Upper lobe of right lung (tissue), 1 donor: ENCODE measurements at regions not wholly inside any gene's neighbourhood (a gene's known extent, or its start where the extent isn't known, plus 50 kb on each side); places are given as distances from the start of the nearest gene placed in this dataset.

Experiments used
- ATAC-seq: fragments of 200-7000 bp; cut with Tn5 transposase; one replicate; pipeline ENCODE4 v1.9.1; 2020; ENCODE audit warnings: mild to moderate bottlenecking, moderate library complexity
- DNase-seq: peaks from one replicate; pipeline ENCODE4 v3.0.0-alpha.2; 2020
- H3K27ac ChIP-seq: fragments of 200-600 bp; one replicate; pipeline ENCODE4 v1.8.0; 2022
- H3K27me3 ChIP-seq: fragments of 200-600 bp; one replicate; pipeline ENCODE4 v1.8.0; 2022; ENCODE audit warnings: mild to moderate bottlenecking
- H3K36me3 ChIP-seq: fragments of 200-600 bp; one replicate; pipeline ENCODE4 v1.8.0; 2022
- H3K4me1 ChIP-seq: fragments of 200-600 bp; one replicate; pipeline ENCODE4 v1.8.0; 2022
- H3K4me3 ChIP-seq: fragments of 200-600 bp; one replicate; pipeline ENCODE4 v1.8.0; 2022; ENCODE audit warnings: mild to moderate bottlenecking
- H3K9me3 ChIP-seq: fragments of 200-600 bp; one replicate; pipeline ENCODE4 v1.8.0; 2022
- intact Hi-C: fragments of 100-400 bp; cut with DNase I; formaldehyde crosslinking; loops from one replicate; pipeline ENCODE4 v1.11.0; 2022
- TF ChIP-seq, protein P1 (sequence below): fragments of 200-600 bp; IDR thresholded peaks from one replicate; pipeline ENCODE4 v1.8.0; 2022; ENCODE audit warnings: antibody characterized with exemption
- donor health status: DM: no; HTN: yes; CAD: no; lungs with severe emphysema.

GRCh38 chr13:37216331-37216730, 110.9 kb upstream of the CSNK1A1L start:
- intact Hi-C loops: no loop called here
- H3K9me3 ChIP-seq: no peaks in the 10 kb centered on the region
- no peaks in the 10 kb centered on the region for H3K36me3 ChIP-seq
- DNase-seq (no peak), ATAC-seq (no peak)
- H3K4me1 ChIP-seq: no peaks in the 10 kb centered on the region
- no peak overlapping the region for H3K4me3 ChIP-seq
- no peaks in the 10 kb centered on the region for H3K27me3 ChIP-seq
- no peak overlapping the region for H3K27ac ChIP-seq
- TF ChIP-seq, protein P1, sequence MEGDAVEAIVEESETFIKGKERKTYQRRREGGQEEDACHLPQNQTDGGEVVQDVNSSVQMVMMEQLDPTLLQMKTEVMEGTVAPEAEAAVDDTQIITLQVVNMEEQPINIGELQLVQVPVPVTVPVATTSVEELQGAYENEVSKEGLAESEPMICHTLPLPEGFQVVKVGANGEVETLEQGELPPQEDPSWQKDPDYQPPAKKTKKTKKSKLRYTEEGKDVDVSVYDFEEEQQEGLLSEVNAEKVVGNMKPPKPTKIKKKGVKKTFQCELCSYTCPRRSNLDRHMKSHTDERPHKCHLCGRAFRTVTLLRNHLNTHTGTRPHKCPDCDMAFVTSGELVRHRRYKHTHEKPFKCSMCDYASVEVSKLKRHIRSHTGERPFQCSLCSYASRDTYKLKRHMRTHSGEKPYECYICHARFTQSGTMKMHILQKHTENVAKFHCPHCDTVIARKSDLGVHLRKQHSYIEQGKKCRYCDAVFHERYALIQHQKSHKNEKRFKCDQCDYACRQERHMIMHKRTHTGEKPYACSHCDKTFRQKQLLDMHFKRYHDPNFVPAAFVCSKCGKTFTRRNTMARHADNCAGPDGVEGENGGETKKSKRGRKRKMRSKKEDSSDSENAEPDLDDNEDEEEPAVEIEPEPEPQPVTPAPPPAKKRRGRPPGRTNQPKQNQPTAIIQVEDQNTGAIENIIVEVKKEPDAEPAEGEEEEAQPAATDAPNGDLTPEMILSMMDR: no peak

DNA sequence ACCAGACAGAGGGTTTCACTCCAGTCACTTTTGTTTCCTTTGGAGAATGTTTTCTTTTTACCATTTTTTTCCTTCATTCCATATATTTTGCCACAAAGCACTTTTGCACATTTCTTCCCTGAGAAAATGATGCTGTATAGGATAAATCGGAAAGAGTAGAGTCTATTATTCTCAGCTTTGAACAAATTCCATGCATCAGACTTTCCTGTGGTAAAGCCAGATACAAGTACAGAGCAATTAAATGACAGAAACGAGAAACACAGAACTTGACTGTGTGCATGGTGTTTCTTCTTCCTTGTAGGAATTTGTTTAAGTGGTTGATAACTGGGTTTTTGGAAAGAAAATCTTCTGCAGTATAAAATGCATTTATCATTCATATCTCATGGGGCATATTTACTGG, 107.4 kb upstream of the CSNK1A1L start:
- DNase-seq: no peak
- H3K27ac ChIP-seq: no peak overlapping the region

GRCh38 chr13:37211487-37211886, 106.0 kb upstream of the CSNK1A1L start:
- ATAC-seq (no peak), DNase-seq (no peak)
- intact Hi-C loops: no loop called here
- Histone ChIP-seq H3K36me3 (no peaks in the 10 kb centered on the region), H3K4me3 (no peak overlapping the region), H3K4me1 (no peaks in the 10 kb centered on the region), H3K27ac (no peak overlapping the region), H3K9me3 (no peaks in the 10 kb centered on the region), H3K27me3 (no peaks in the 10 kb centered on the region)
- TF ChIP-seq, protein P1: no peak

More for the DNA sequence above, 107.4 kb upstream of the CSNK1A1L start:
- Histone ChIP-seq H3K4me3 (no peak overlapping the region), H3K36me3 (no peaks in the 10 kb centered on the region), H3K9me3 (no peaks in the 10 kb centered on the region), H3K27me3 (no peaks in the 10 kb centered on the region), H3K4me1 (no peaks in the 10 kb centered on the region)
- intact Hi-C loops: no loop called here
- ATAC-seq: no peak
- TF ChIP-seq, protein P1: no peak

DNA sequence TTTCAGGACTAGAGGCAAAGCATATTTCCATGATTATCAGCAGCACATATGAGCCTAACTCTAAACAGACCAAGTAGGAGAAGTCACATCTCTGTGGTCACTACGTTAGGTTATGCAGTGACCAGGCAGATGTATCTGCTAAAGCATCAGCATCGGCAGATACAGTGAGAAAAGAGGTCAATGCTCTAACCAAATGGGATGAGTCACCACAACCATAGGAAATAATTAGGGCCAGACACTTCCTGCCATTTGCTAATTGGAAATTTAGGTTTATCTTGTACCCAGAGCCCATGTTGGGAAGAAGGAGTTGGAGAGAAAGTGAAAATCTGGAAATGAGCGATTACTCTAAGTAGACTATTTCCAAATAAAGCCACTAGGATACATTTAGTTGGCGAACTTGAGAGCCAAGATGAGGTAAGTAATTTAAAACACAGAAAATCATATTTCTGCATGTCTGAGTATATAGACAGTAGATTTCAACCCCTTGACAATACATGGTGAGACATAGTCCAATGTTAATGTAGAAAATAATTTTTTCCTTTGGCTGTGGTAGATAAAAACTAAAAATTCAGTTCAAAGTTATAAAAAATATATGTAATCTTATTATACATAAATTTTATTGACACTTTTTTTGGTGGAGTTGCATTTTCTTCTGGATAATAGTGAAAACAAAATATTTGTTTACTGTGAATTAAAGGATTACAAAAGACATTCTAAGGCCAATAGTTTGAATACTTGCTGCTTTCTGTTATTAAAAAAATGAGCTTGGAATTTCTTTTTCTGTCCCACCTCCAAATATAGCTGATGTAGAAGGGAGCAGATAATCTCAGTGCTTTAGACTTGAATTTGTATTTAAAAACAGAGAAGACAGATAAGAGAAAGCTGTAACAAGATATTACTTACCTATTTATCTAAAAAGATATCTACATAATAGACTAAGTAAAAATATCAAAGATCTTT, 104.4 kb upstream of the CSNK1A1L start:
- no peak overlapping the region for H3K27ac ChIP-seq
- intact Hi-C loops: no loop called here
- TF ChIP-seq, protein P1: no peak
- no peak for DNase-seq
- no peaks in the 10 kb centered on the region for H3K9me3 ChIP-seq
- no peak for ATAC-seq
- no peaks in the 10 kb centered on the region for H3K4me1 ChIP-seq
- H3K36me3 ChIP-seq: no peaks in the 10 kb centered on the region
- no peak overlapping the region for H3K4me3 ChIP-seq
- H3K27me3 ChIP-seq: no peaks in the 10 kb centered on the region

GRCh38 chr13:37207691-37208451, 102.4 kb upstream of the CSNK1A1L start:
- TF ChIP-seq, protein P1: no peak
- DNase-seq: no peak
- Histone ChIP-seq H3K9me3 (no peaks in the 10 kb centered on the region), H3K27ac (no peak overlapping the region), H3K27me3 (no peaks in the 10 kb centered on the region), H3K4me3 (no peak overlapping the region), H3K36me3 (no peaks in the 10 kb centered on the region), H3K4me1 (no peaks in the 10 kb centered on the region)
- no peak for ATAC-seq
- intact Hi-C loops: no loop called here
